GM18870 (cell line): ENCODE measurements at regions not wholly inside any gene's neighbourhood (a gene's known extent, or its start where the extent isn't known, plus 50 kb on each side); places are given as distances from the start of the nearest gene placed in this dataset.
"Not testable (repeated sequence)": the region's sequence is repeated elsewhere in the genome, so short reads cannot be mapped to it uniquely, and the experiment has no call there.

Experiments used
- ATAC-seq: cut with Tn5 transposase; IDR thresholded peaks from one replicate; pipeline ENCODE4 v1.9.1; 2021; ENCODE audit warnings: moderate library complexity; ENCODE audit not compliant: unreplicated experiment

- ATAC-seq: not testable (repeated sequence)
These were observed 1246.0 kb upstream of the PABPC4L start for GRCh38 chr4:135447598-135447997.

GRCh38 chr4:135434936-135435335 is 1233.3 kb upstream of the PABPC4L start:
- ATAC-seq: no peak

- ATAC-seq: no peak
These were observed 1227.9 kb upstream of the PABPC4L start for GRCh38 chr4:135429528-135429927.

- no peak for ATAC-seq
These were observed 1216.8 kb upstream of the PABPC4L start for GRCh38 chr4:135418353-135418752.

- ATAC-seq: no peak
These were observed 1210.6 kb upstream of the PABPC4L start for GRCh38 chr4:135412213-135412612.

- no peak for ATAC-seq
These were observed 1209.7 kb upstream of the PABPC4L start for GRCh38 chr4:135411251-135411650.

- not testable (repeated sequence) for ATAC-seq
These were observed 1207.7 kb upstream of the PABPC4L start for GRCh38 chr4:135409261-135409660.

GRCh38 chr4:135408109-135408508 is 1206.5 kb upstream of the PABPC4L start:
- no peak for ATAC-seq

- ATAC-seq: not testable (repeated sequence)
These were observed 1205.0 kb upstream of the PABPC4L start for GRCh38 chr4:135406597-135406996.

GRCh38 chr4:135385830-135386581 is 1184.4 kb upstream of the PABPC4L start:
- no peak for ATAC-seq

GRCh38 chr4:135383356-135384288 is 1182.0 kb upstream of the PABPC4L start:
- no peak for ATAC-seq

GRCh38 chr4:135382280-135382959 is 1180.8 kb upstream of the PABPC4L start:
- ATAC-seq: no peak

GRCh38 chr4:135372131-135372530 is 1170.5 kb upstream of the PABPC4L start:
- no peak for ATAC-seq

GRCh38 chr4:135371137-135371536 is 1169.5 kb upstream of the PABPC4L start:
- ATAC-seq: no peak

- no peak for ATAC-seq
These were observed 1167.2 kb upstream of the PABPC4L start for GRCh38 chr4:135368831-135369230.

- no peak for ATAC-seq
These were observed 1163.5 kb upstream of the PABPC4L start for GRCh38 chr4:135365065-135365464.

- ATAC-seq: no peak
These were observed 1157.5 kb upstream of the PABPC4L start for GRCh38 chr4:135359128-135359527.

- ATAC-seq: no peak
These were observed 1155.5 kb upstream of the PABPC4L start for GRCh38 chr4:135357091-135357490.

GRCh38 chr4:135354876-135355275 is 1153.3 kb upstream of the PABPC4L start:
- no peak for ATAC-seq

GRCh38 chr4:135353008-135353407 is 1151.4 kb upstream of the PABPC4L start:
- no peak for ATAC-seq

GRCh38 chr4:135344492-135344891 is 1142.9 kb upstream of the PABPC4L start:
- ATAC-seq: no peak
